ENCODE measurements at regions not wholly inside any gene's neighbourhood (a gene's known extent, or its start where the extent isn't known, plus 50 kb on each side); places are given as distances from the start of the nearest gene placed in this dataset.

DNA sequence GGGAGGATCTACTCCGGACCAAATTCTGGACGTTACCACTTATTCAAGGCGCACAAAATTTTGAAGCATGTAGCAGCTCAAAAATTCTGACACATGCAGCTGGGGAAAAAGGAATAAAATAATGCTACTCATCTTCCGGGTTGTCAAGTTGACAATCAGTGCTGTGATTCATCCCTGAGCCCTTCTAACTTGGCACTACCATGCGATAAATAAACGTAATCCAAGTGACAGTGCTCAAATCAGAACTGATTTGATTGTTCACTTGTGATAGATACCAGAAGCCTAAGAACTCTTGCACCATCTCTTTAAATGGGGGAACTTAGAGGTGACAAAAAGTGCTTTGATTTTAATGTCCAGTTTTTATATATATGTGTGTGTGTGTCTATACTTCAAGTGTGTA lies 230.2 kb upstream of the TLE4 start:
- no peaks in the 10 kb centered on the region for H3K9me3 ChIP-seq
- DNase-seq: no peak
- no peaks in the 10 kb centered on the region for H3K27me3 ChIP-seq
- TF ChIP-seq, protein P1, sequence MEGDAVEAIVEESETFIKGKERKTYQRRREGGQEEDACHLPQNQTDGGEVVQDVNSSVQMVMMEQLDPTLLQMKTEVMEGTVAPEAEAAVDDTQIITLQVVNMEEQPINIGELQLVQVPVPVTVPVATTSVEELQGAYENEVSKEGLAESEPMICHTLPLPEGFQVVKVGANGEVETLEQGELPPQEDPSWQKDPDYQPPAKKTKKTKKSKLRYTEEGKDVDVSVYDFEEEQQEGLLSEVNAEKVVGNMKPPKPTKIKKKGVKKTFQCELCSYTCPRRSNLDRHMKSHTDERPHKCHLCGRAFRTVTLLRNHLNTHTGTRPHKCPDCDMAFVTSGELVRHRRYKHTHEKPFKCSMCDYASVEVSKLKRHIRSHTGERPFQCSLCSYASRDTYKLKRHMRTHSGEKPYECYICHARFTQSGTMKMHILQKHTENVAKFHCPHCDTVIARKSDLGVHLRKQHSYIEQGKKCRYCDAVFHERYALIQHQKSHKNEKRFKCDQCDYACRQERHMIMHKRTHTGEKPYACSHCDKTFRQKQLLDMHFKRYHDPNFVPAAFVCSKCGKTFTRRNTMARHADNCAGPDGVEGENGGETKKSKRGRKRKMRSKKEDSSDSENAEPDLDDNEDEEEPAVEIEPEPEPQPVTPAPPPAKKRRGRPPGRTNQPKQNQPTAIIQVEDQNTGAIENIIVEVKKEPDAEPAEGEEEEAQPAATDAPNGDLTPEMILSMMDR (IDR thresholded peaks at IDR 0.05): no peak
- no peak for TF ChIP-seq POLR2A (IDR thresholded peaks at IDR 0.05)
- H3K4me1 ChIP-seq: no peaks in the 10 kb centered on the region
- no peak overlapping the region for H3K4me3 ChIP-seq
- H3K36me3 ChIP-seq: no peaks in the 10 kb centered on the region
- intact Hi-C loops (cut with DNase I; ENCODE audit: low total_unique reads): no loop called here
- no peak overlapping the region for H3K27ac ChIP-seq

DNA sequence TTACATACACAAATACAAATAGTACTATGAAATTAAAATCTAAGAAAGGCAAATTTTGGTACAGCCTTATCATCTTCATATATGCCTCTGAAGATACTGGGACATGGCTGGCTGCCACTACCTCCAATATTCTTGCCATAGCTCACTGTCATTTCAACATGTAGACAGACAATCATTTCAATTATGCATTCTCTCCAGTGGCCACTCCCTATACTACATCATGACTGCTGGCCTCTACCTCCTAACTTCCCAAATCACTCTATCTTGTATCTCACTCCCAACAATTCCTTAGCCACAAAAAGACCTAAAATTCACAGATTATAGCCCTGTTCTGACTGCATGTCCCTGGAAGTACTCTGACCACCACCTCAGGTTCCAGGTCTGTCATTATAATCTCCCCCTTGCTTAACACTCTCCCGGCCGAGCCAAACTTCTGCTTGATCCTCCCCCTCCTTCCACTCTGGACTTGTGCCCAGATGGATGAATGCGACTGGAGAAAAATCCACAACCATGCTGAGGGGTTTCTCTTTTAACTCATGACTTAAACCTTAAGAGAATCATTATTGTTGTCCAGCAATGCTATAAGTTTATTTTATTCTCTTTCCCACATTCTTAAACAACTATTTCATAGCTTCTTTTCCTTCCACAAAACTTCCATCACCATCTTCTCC lies 225.3 kb upstream of the TLE4 start:
- no peak for DNase-seq
- no peaks in the 10 kb centered on the region for H3K9me3 ChIP-seq
- H3K27me3 ChIP-seq: no peaks in the 10 kb centered on the region
- no peak overlapping the region for H3K27ac ChIP-seq
- H3K4me1 ChIP-seq: no peaks in the 10 kb centered on the region
- intact Hi-C loops (cut with DNase I; ENCODE audit: low total_unique reads): no loop called here
- H3K4me3 ChIP-seq: no peak overlapping the region
- no peaks in the 10 kb centered on the region for H3K36me3 ChIP-seq
- no peak for TF ChIP-seq POLR2A (IDR thresholded peaks at IDR 0.05)
- TF ChIP-seq, protein P1 (IDR thresholded peaks at IDR 0.05): no peak

DNA sequence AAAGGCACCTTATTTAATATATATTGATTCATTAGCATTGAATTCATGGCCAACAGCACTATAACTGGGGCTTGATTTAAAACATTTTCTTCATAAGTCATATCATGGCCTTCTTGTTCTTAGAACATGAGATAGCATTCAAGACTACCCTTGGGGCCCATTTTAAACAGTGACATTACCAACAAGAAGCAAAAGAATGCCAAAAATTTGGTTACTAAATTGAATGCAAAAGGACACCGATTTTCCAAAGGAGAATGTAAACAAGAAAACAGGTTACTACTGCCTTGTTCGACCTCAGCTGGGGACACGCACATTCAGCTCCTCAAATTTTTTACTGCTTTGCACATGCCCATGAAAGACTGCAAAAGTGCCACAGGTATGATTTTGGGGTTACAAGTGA lies 219.4 kb upstream of the TLE4 start:
- TF ChIP-seq POLR2A (IDR thresholded peaks at IDR 0.05): no peak
- TF ChIP-seq, protein P1 (IDR thresholded peaks at IDR 0.05): no peak
- H3K4me1 ChIP-seq: no peaks in the 10 kb centered on the region
- intact Hi-C loops (cut with DNase I; ENCODE audit: low total_unique reads): no loop called here
- no peaks in the 10 kb centered on the region for H3K27me3 ChIP-seq
- no peak overlapping the region for H3K27ac ChIP-seq
- H3K36me3 ChIP-seq: no peaks in the 10 kb centered on the region
- no peak for DNase-seq
- no peaks in the 10 kb centered on the region for H3K9me3 ChIP-seq
- no peak overlapping the region for H3K4me3 ChIP-seq

DNA sequence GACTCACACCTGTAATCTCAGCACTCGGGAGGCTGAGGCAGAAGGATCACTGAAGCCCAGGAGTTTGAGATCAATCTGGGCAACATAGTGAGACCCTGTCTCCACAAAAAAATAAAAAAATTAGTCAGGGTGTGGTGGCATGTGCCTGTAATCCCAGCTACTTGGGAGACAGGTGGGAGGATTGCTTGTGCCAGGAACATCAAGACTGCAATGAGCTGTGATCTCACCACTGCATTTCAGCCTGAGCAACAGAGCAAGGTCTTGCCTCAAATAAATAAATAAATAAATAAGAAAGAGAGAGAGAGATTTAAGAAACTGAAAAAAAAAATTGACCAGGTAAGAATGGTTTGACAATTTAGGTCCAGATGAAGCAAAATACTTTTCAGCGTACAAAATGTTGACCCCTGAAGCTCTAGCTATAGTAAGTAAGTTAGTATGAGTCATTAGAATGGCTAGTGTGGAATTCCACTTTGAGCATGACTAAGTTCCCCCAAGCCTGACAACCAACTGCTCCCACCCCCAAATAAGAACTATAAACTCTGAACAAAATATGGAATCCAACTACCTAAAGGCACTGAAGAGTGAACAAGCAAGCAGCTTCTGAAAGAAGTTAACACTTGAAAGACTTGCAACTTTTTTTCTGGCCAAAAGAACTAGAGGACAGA lies 217.8 kb upstream of the TLE4 start:
- no peak for DNase-seq
- Histone ChIP-seq H3K27me3 (no peaks in the 10 kb centered on the region), H3K4me1 (no peaks in the 10 kb centered on the region), H3K4me3 (no peak overlapping the region), H3K36me3 (no peaks in the 10 kb centered on the region), H3K9me3 (no peaks in the 10 kb centered on the region), H3K27ac (no peak overlapping the region)
- no peak for TF ChIP-seq POLR2A (IDR thresholded peaks at IDR 0.05)
- TF ChIP-seq, protein P1 (IDR thresholded peaks at IDR 0.05): no peak
- intact Hi-C loops (cut with DNase I; ENCODE audit: low total_unique reads): no loop called here

DNA sequence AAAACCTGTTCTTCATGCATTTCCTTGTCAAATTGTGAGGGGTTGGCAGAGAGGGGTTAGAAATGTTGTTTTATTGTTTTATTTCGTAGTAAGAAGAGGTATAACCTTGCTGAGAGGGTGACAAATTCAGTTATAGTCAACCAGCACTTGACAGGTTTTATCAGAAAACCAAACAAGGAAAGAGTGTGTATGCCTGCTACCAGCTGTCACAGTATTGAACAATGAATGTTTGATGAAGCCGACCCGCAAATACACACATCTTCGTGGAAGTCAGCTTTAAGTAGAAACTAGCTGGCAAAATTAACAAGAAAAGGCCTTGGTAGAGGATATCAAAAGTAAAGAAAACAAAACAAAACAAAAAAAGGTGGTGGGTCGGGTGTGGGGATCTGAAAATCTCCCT lies 214.6 kb upstream of the TLE4 start:
- no peak for DNase-seq
- Histone ChIP-seq H3K36me3 (no peaks in the 10 kb centered on the region), H3K4me3 (no peak overlapping the region), H3K4me1 (no peaks in the 10 kb centered on the region), H3K9me3 (no peaks in the 10 kb centered on the region), H3K27ac (no peak overlapping the region), H3K27me3 (no peaks in the 10 kb centered on the region)
- TF ChIP-seq POLR2A (IDR thresholded peaks at IDR 0.05): no peak
- TF ChIP-seq, protein P1 (IDR thresholded peaks at IDR 0.05): no peak
- intact Hi-C loops (cut with DNase I; ENCODE audit: low total_unique reads): no loop called here

All from uterus (tissue), 3 donors.